Ishikawa (cell line): ENCODE measurements at regions not wholly inside any gene's neighbourhood (a gene's known extent, or its start where the extent isn't known, plus 50 kb on each side); places are given as distances from the start of the nearest gene placed in this dataset.

Source experiments
- CEBPB ChIP-seq: IDR thresholded peaks from 2 replicates; pipeline ENCODE4 v1.6.1; 2012
- CREB1 ChIP-seq: IDR thresholded peaks from 2 replicates; pipeline ENCODE4 v1.6.1; 2012; ENCODE audit warnings: low read depth
- EGR1 ChIP-seq: IDR thresholded peaks from 2 replicates; pipeline ENCODE4 v1.6.1; 2012
- EP300 ChIP-seq: IDR thresholded peaks from 2 replicates; pipeline ENCODE4 v1.6.1; 2012; ENCODE audit warnings: borderline replicate concordance
- FOXM1 ChIP-seq: IDR thresholded peaks from 2 replicates; pipeline ENCODE4 v1.6.1; 2012; ENCODE audit warnings: low read depth, borderline replicate concordance
- MAX ChIP-seq: IDR thresholded peaks from 2 replicates; pipeline ENCODE4 v1.6.1; 2012
- NFIC ChIP-seq: IDR thresholded peaks from 2 replicates; pipeline ENCODE4 v1.6.1; 2012
- RAD21 ChIP-seq: IDR thresholded peaks from 2 replicates; pipeline ENCODE4 v1.6.1; 2012; ENCODE audit warnings: low read depth
- TAF1 ChIP-seq: IDR thresholded peaks from 2 replicates; pipeline ENCODE4 v1.6.1; 2012; ENCODE audit warnings: low read depth, mild to moderate bottlenecking
- TCF12 ChIP-seq: IDR thresholded peaks from 2 replicates; pipeline ENCODE4 v1.6.1; 2012; ENCODE audit warnings: low read depth
- TEAD4 ChIP-seq: IDR thresholded peaks from 2 replicates; pipeline ENCODE4 v1.6.1; 2012
- USF1 ChIP-seq: IDR thresholded peaks from 2 replicates; pipeline ENCODE4 v1.6.1; 2012
- YY1 ChIP-seq: IDR thresholded peaks from 2 replicates; pipeline ENCODE4 v1.6.1; 2012; ENCODE audit warnings: low read depth
- ZBTB7A ChIP-seq: IDR thresholded peaks from 2 replicates; pipeline ENCODE4 v1.6.1; 2012; ENCODE audit warnings: low read depth
- TF ChIP-seq, protein P1 (sequence below): IDR thresholded peaks from 2 replicates; pipeline ENCODE4 v1.6.1; 2012; ENCODE audit warnings: low read depth, mild to moderate bottlenecking

GRCh38 chr2:126244937-126245336 is 411.0 kb upstream of the GYPC start:
- TF ChIP-seq RAD21 = peak; percentile 41; the same call in 1 of the 2 replicates
- TF ChIP-seq NFIC = no peak

DNA sequence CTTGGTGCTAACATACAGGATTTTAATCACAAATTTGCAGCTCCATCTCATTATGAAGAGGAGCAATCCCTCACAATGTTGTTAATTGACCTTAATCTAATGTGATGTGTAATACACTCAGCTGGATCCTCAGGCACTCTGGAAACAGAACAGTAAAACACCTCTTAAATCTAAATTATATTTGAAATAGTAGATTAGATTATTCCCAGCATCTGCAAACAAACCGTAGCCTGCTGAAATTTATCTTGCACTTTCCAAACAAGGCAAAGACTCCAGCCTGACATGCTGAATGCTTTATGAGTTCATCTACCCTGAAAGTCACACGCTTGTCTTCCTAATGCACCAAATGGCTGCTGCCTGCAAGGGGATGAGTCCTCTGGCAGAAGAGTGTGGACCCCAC is 402.3 kb upstream of the GYPC start:
- no peak for TF ChIP-seq FOXM1
- no peak for TF ChIP-seq TEAD4
- TF ChIP-seq EGR1 = no peak
- TF ChIP-seq, protein P1, sequence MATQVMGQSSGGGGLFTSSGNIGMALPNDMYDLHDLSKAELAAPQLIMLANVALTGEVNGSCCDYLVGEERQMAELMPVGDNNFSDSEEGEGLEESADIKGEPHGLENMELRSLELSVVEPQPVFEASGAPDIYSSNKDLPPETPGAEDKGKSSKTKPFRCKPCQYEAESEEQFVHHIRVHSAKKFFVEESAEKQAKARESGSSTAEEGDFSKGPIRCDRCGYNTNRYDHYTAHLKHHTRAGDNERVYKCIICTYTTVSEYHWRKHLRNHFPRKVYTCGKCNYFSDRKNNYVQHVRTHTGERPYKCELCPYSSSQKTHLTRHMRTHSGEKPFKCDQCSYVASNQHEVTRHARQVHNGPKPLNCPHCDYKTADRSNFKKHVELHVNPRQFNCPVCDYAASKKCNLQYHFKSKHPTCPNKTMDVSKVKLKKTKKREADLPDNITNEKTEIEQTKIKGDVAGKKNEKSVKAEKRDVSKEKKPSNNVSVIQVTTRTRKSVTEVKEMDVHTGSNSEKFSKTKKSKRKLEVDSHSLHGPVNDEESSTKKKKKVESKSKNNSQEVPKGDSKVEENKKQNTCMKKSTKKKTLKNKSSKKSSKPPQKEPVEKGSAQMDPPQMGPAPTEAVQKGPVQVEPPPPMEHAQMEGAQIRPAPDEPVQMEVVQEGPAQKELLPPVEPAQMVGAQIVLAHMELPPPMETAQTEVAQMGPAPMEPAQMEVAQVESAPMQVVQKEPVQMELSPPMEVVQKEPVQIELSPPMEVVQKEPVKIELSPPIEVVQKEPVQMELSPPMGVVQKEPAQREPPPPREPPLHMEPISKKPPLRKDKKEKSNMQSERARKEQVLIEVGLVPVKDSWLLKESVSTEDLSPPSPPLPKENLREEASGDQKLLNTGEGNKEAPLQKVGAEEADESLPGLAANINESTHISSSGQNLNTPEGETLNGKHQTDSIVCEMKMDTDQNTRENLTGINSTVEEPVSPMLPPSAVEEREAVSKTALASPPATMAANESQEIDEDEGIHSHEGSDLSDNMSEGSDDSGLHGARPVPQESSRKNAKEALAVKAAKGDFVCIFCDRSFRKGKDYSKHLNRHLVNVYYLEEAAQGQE = no peak
- no peak for TF ChIP-seq EP300
- no peak for TF ChIP-seq NFIC
- no peak for TF ChIP-seq RAD21
- TF ChIP-seq CEBPB = no peak
- no peak for TF ChIP-seq MAX
- TF ChIP-seq TCF12 = no peak
- TF ChIP-seq USF1 = no peak
- no peak for TF ChIP-seq YY1
- TF ChIP-seq ZBTB7A = no peak
- no peak for TF ChIP-seq CREB1

- no peak for TF ChIP-seq TCF12
- TF ChIP-seq NFIC = no peak
- TF ChIP-seq ZBTB7A = no peak
- no peak for TF ChIP-seq CEBPB
- no peak for TF ChIP-seq EP300
- no peak for TF ChIP-seq EGR1
- no peak for TF ChIP-seq TAF1
These were observed 391.3 kb upstream of the GYPC start for GRCh38 chr2:126264625-126265024.

DNA sequence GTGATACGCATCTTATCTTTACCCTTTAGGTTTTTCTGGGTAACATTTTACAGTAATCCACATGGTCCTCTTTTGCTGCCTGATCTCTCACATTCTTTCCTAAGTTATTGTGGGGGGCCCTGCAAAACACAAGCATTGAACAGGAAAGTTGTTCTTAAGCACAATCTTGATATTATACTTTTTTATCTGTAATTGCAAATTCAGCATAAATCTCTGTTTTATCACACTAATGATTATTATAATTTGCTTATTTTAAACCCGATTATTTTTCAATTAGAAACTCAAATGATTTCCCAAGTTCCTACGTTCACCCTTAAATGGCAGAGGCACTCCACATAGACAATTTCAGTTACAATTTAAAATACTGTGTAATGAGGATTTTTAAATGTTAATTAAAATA is 386.0 kb upstream of the GYPC start:
- TF ChIP-seq EP300 = no peak
- TF ChIP-seq MAX = no peak
- TF ChIP-seq TCF12 = no peak
- TF ChIP-seq TEAD4 = no peak
- TF ChIP-seq NFIC = no peak
- TF ChIP-seq CEBPB = no peak
- no peak for TF ChIP-seq ZBTB7A
- no peak for TF ChIP-seq USF1
- TF ChIP-seq RAD21 = no peak
- TF ChIP-seq YY1 = no peak
- no peak for TF ChIP-seq TAF1
- TF ChIP-seq, protein P1 = no peak
- TF ChIP-seq EGR1 = no peak

GRCh38 chr2:126270587-126270986 is 385.4 kb upstream of the GYPC start:
- TF ChIP-seq NFIC = no peak
- no peak for TF ChIP-seq CEBPB
- no peak for TF ChIP-seq CREB1
- no peak for TF ChIP-seq TEAD4
- TF ChIP-seq EGR1 = no peak
- no peak for TF ChIP-seq RAD21
- TF ChIP-seq FOXM1 = no peak
- TF ChIP-seq TCF12 = no peak

GRCh38 chr2:126272401-126272800 is 383.6 kb upstream of the GYPC start:
- TF ChIP-seq EGR1 = no peak
- no peak for TF ChIP-seq ZBTB7A
- TF ChIP-seq, protein P1 = no peak
- no peak for TF ChIP-seq RAD21
- TF ChIP-seq MAX = no peak
